GM21367 (cell line): ENCODE measurements at regions not wholly inside any gene's neighbourhood (a gene's known extent, or its start where the extent isn't known, plus 50 kb on each side); places are given as distances from the start of the nearest gene placed in this dataset.

Source experiments
- ATAC-seq: cut with Tn5 transposase; IDR thresholded peaks from one replicate; pipeline ENCODE4 v1.9.1; 2021; ENCODE audit not compliant: unreplicated experiment

- no peak for ATAC-seq
Measured at GRCh38 chr2:6384341-6384740, 481.4 kb downstream of the CMPK2 start.

- no peak for ATAC-seq
Measured at GRCh38 chr2:6392354-6392753, 473.4 kb downstream of the CMPK2 start.

- ATAC-seq, result no peak
Measured at GRCh38 chr2:6392966-6393365, 472.7 kb downstream of the CMPK2 start.

GRCh38 chr2:6393819-6394218 lies 471.9 kb downstream of the CMPK2 start:
- ATAC-seq, result no peak

GRCh38 chr2:6394276-6394675 lies 471.4 kb downstream of the CMPK2 start:
- no peak for ATAC-seq

- no peak for ATAC-seq
Measured at GRCh38 chr2:6398421-6398820, 467.3 kb downstream of the CMPK2 start.

- ATAC-seq, result no peak
Measured at GRCh38 chr2:6401301-6401700, 464.4 kb downstream of the CMPK2 start.

- ATAC-seq, result no peak
Measured at GRCh38 chr2:6408057-6408456, 457.6 kb downstream of the CMPK2 start.

GRCh38 chr2:6410313-6410712 lies 455.4 kb downstream of the CMPK2 start:
- ATAC-seq, result no peak

- ATAC-seq, result no peak
Measured at GRCh38 chr2:6412533-6413091, 453.1 kb downstream of the CMPK2 start.

- ATAC-seq, result no peak
Measured at GRCh38 chr2:6417050-6417449, 448.7 kb downstream of the CMPK2 start.

GRCh38 chr2:6418291-6418690 lies 447.4 kb downstream of the CMPK2 start:
- ATAC-seq, result no peak

GRCh38 chr2:6421138-6421730 lies 444.5 kb downstream of the CMPK2 start:
- no peak for ATAC-seq

- ATAC-seq, result no peak
Measured at GRCh38 chr2:6421888-6422287, 443.8 kb downstream of the CMPK2 start.

- no peak for ATAC-seq
Measured at GRCh38 chr2:6423157-6423556, 442.6 kb downstream of the CMPK2 start.

GRCh38 chr2:6423944-6424343 lies 441.8 kb downstream of the CMPK2 start:
- no peak for ATAC-seq

- no peak for ATAC-seq
Measured at GRCh38 chr2:6425032-6425431, 440.7 kb downstream of the CMPK2 start.

GRCh38 chr2:6429210-6429986 lies 436.3 kb downstream of the CMPK2 start:
- ATAC-seq, result no peak

- no peak for ATAC-seq
Measured at GRCh38 chr2:6434438-6434837, 431.3 kb downstream of the CMPK2 start.

- ATAC-seq, result no peak
Measured at GRCh38 chr2:6441800-6442199, 423.9 kb downstream of the CMPK2 start.

- no peak for ATAC-seq
Measured at GRCh38 chr2:6442252-6442985, 423.3 kb downstream of the CMPK2 start.
